ENCODE measurements at regions not wholly inside any gene's neighbourhood (a gene's known extent, or its start where the extent isn't known, plus 50 kb on each side); places are given as distances from the start of the nearest gene placed in this dataset.

- intact Hi-C loops (cut with micrococcal nuclease; ENCODE audit: unreplicated experiment), result no loop called here
- TF ChIP-seq CTCF (conservative IDR thresholded peaks at IDR 0.05; ENCODE audit: low read depth, low read length), result no peak
- no peak for TF ChIP-seq EZH2 (IDR thresholded peaks at IDR 0.05; ENCODE audit: borderline replicate concordance, low read depth, low read length, poor library complexity, severe bottlenecking)
- Histone ChIP-seq H3K9me3 (ENCODE audit: low read depth, low read length, poor library complexity, severe bottlenecking) (no peaks in the 10 kb centered on the region), H3K27me3 (replicated peaks; ENCODE audit: insufficient read depth, low read depth, low read length, poor library complexity) (no peaks in the 10 kb centered on the region), H3K36me3 (ENCODE audit: insufficient read depth, low read length, poor library complexity, severe bottlenecking) (no peaks in the 10 kb centered on the region), H3K27ac (ENCODE audit: low read depth, low read length, poor library complexity, severe bottlenecking) (no peak overlapping the region), H3K4me1 (ENCODE audit: insufficient read depth, low read length, poor library complexity, severe bottlenecking) (no peaks in the 10 kb centered on the region), H3K4me3 (ENCODE audit: low read depth, low read length, poor library complexity, severe bottlenecking) (no peak overlapping the region)
- no peak for DNase-seq (ENCODE audit: low spot score)
- no TSS peak for BruUV-seq (replicated peaks)
- ChIA-PET CTCF (no interaction called here), POLR2A (ENCODE audit: low non-redundant PET) (no interaction called here)
Observed at GRCh38 chr10:88074971-88075370, 211.5 kb downstream of the PTEN start.

GRCh38 chr10:88076027-88076880 is 212.8 kb downstream of the PTEN start:
- Histone ChIP-seq H3K4me3 (ENCODE audit: low read depth, low read length, poor library complexity, severe bottlenecking) (no peak overlapping the region), H3K9me3 (ENCODE audit: low read depth, low read length, poor library complexity, severe bottlenecking) (no peaks in the 10 kb centered on the region), H3K36me3 (ENCODE audit: insufficient read depth, low read length, poor library complexity, severe bottlenecking) (no peaks in the 10 kb centered on the region), H3K27ac (ENCODE audit: low read depth, low read length, poor library complexity, severe bottlenecking) (no peak overlapping the region), H3K4me1 (ENCODE audit: insufficient read depth, low read length, poor library complexity, severe bottlenecking) (no peaks in the 10 kb centered on the region), H3K27me3 (replicated peaks; ENCODE audit: insufficient read depth, low read depth, low read length, poor library complexity) (no peaks in the 10 kb centered on the region)
- intact Hi-C loops (cut with micrococcal nuclease; ENCODE audit: unreplicated experiment), result no loop called here
- ChIA-PET CTCF (no interaction called here), POLR2A (ENCODE audit: low non-redundant PET) (no interaction called here)
- TF ChIP-seq CTCF (conservative IDR thresholded peaks at IDR 0.05; ENCODE audit: low read depth, low read length) (no peak), EZH2 (IDR thresholded peaks at IDR 0.05; ENCODE audit: borderline replicate concordance, low read depth, low read length, poor library complexity, severe bottlenecking) (no peak)
- DNase-seq (ENCODE audit: low spot score), result no peak
- BruUV-seq (replicated peaks), result no TSS peak

GRCh38 chr10:88077977-88078376 is 214.6 kb downstream of the PTEN start:
- CTCF ChIA-PET, result no interaction called here
- no peaks in the 10 kb centered on the region for H3K9me3 ChIP-seq (ENCODE audit: low read depth, low read length, poor library complexity, severe bottlenecking)
- TF ChIP-seq CTCF (conservative IDR thresholded peaks at IDR 0.05; ENCODE audit: low read depth, low read length) (no peak), EZH2 (IDR thresholded peaks at IDR 0.05; ENCODE audit: borderline replicate concordance, low read depth, low read length, poor library complexity, severe bottlenecking) (no peak)
- H3K27ac ChIP-seq (ENCODE audit: low read depth, low read length, poor library complexity, severe bottlenecking), result no peak overlapping the region
- POLR2A ChIA-PET (ENCODE audit: low non-redundant PET), result interaction anchor here (0.6 kb wide), 1 partner anchor 13 kb away, joined by 3 read pairs; no protein-coding TSS in a partner anchor
- no peaks in the 10 kb centered on the region for H3K4me1 ChIP-seq (ENCODE audit: insufficient read depth, low read length, poor library complexity, severe bottlenecking)
- no peaks in the 10 kb centered on the region for H3K36me3 ChIP-seq (ENCODE audit: insufficient read depth, low read length, poor library complexity, severe bottlenecking)
- H3K4me3 ChIP-seq (ENCODE audit: low read depth, low read length, poor library complexity, severe bottlenecking), result no peak overlapping the region
- intact Hi-C loops (cut with micrococcal nuclease; ENCODE audit: unreplicated experiment), result no loop called here
- DNase-seq (ENCODE audit: low spot score), result no peak
- no TSS peak for BruUV-seq (replicated peaks)
- no peaks in the 10 kb centered on the region for H3K27me3 ChIP-seq (replicated peaks; ENCODE audit: insufficient read depth, low read depth, low read length, poor library complexity)

Measured in A673 (cell line).